ENCODE measurements at regions not wholly inside any gene's neighbourhood (a gene's known extent, or its start where the extent isn't known, plus 50 kb on each side); places are given as distances from the start of the nearest gene placed in this dataset.

GRCh38 chr17:72467841-72468653 is 347.2 kb downstream of the SOX9 start:
- DNase-seq (ENCODE audit: low read depth, low spot score) = no peak
- Histone ChIP-seq H3K4me1 (ENCODE audit: control insufficient read depth, extremely low read depth, insufficient read depth, low read length) (no peaks in the 10 kb centered on the region), H4K20me1 (replicated peaks; ENCODE audit: control insufficient read depth, extremely low read depth, insufficient read depth, low read length) (no peaks in the 10 kb centered on the region), H3K36me3 (ENCODE audit: control insufficient read depth in 2 of 2, extremely low read depth in 1 of 2, insufficient read depth in 2 of 2, low read length in 2 of 2) (no peaks in the 10 kb centered on the region), H3K9me1 (replicated peaks; ENCODE audit: control insufficient read depth, extremely low read depth, insufficient read depth, low read length) (no peaks in the 10 kb centered on the region), H3K9me3 (replicated peaks; ENCODE audit: control insufficient read depth, insufficient read depth, low read length) (no peaks in the 10 kb centered on the region), H3K79me2 (ENCODE audit: control insufficient read depth, insufficient read depth, low read length) (no peaks in the 10 kb centered on the region), H3K4me2 (ENCODE audit: insufficient read depth, low read length) (no peak overlapping the region), H3K4me3 (replicated peaks in 1 of 3; ENCODE audit: insufficient read depth in 1 of 3, low read depth in 1 of 3, low read length in 3 of 3) (no peak overlapping the region), H3K27ac (ENCODE audit: insufficient read depth, low read depth, low read length) (no peak overlapping the region), H2AFZ (ENCODE audit: low read depth, low read length) (no peak overlapping the region), H3K9ac (replicated peaks; ENCODE audit: extremely low read depth, insufficient read depth, low read length) (no peak overlapping the region), H3K27me3 (ENCODE audit: control insufficient read depth in 2 of 2, insufficient read depth in 2 of 2, low read length in 2 of 2) (no peaks in the 10 kb centered on the region)
- dilution Hi-C loops (cut with MboI; ENCODE audit: extremely low pct_ligation_motif_present, low sequenced_read_pairs) = no loop called here
- ChIA-PET POLR2A (no interaction called here), CTCF (no interaction called here)
- BruUV-seq (replicated peaks) = no TSS peak
- intact Hi-C loops (cut with micrococcal nuclease) = no loop called here
- FAIRE-seq = no peak
- TF ChIP-seq FOS (IDR thresholded peaks at IDR 0.05; ENCODE audit: borderline replicate concordance, insufficient read depth, low read length) (no peak), MAX (IDR thresholded peaks at IDR 0.05; ENCODE audit: insufficient read depth, insufficient read length) (no peak), CTCF (IDR thresholded peaks at IDR 0.05; ENCODE audit: extremely low read depth in 1 of 2, insufficient read depth in 1 of 2, low read depth in 1 of 2, low read length in 2 of 2) (no peak), POLR2AphosphoS5 (IDR thresholded peaks at IDR 0.05; ENCODE audit: insufficient read depth, low read depth, low read length) (no peak), JUN (IDR thresholded peaks at IDR 0.05; ENCODE audit: borderline replicate concordance, insufficient read depth, insufficient read length, low read depth) (no peak), EZH2 (IDR thresholded peaks at IDR 0.05; ENCODE audit: borderline replicate concordance, low read depth, low read length, severe bottlenecking) (no peak), GATA2 (IDR thresholded peaks at IDR 0.05; ENCODE audit: insufficient read depth, insufficient read length, low read depth, low read length) (no peak), MYC (IDR thresholded peaks at IDR 0.05; ENCODE audit: low read depth, low read length) (no peak), POLR2A (IDR thresholded peaks at IDR 0.05; ENCODE audit: low read depth, low read length) (no peak)
